HepG2 (cell line): ENCODE measurements at regions not wholly inside any gene's neighbourhood (a gene's known extent, or its start where the extent isn't known, plus 50 kb on each side); places are given as distances from the start of the nearest gene placed in this dataset.

Source experiments
- FOSL2 ChIP-seq: sonication (generic); formaldehyde crosslinking; IDR thresholded peaks from 2 replicates; pipeline ENCODE4 v1.4.0; 2020; ENCODE audit warnings: missing genetic modification reagents
- GABPA ChIP-seq, 2 experiments: IDR thresholded peaks; 2 replicates each; pipeline ENCODE4 v1.6.1; 2011 to 2016; ENCODE audit warnings: low read depth in 2 of 2, low read length in 1 of 2, missing biosample characterization in 1 of 2, missing genetic modification characterization in 1 of 2
- GPN1 ChIP-seq: sonication (generic); formaldehyde crosslinking; IDR thresholded peaks from 2 replicates; pipeline ENCODE4 v1.5.1; 2020; ENCODE audit warnings: missing genetic modification reagents, borderline replicate concordance
- HOXA3 ChIP-seq: sonication (generic); formaldehyde crosslinking; IDR thresholded peaks from 2 replicates; pipeline ENCODE4 v1.5.0; 2020; ENCODE audit warnings: missing genetic modification reagents
- KDM4B ChIP-seq: sonication (generic); formaldehyde crosslinking; IDR thresholded peaks from 2 replicates; pipeline ENCODE4 v1.4.0; 2020; ENCODE audit warnings: missing genetic modification reagents
- NBN ChIP-seq: fragments of 450-650 bp; conservative IDR thresholded peaks from 2 replicates; pipeline ENCODE4 v1.6.1; 2017
- PAX8 ChIP-seq: sonication (generic); formaldehyde crosslinking; IDR thresholded peaks from 2 replicates; pipeline ENCODE4 v1.8.0; 2022; ENCODE audit warnings: mild to moderate bottlenecking, missing genetic modification reagents, borderline replicate concordance
- RCOR2 ChIP-seq: IDR thresholded peaks from 2 replicates; pipeline ENCODE4 v1.6.1; 2016; ENCODE audit warnings: missing biosample characterization, missing genetic modification reagents
- SETDB1 ChIP-seq: sonication (generic); formaldehyde crosslinking; IDR thresholded peaks from 2 replicates; pipeline ENCODE4 v1.5.1; 2020; ENCODE audit warnings: missing genetic modification reagents, mild to moderate bottlenecking, borderline replicate concordance
- TCF7L2 ChIP-seq: IDR thresholded peaks from 2 replicates; pipeline ENCODE4 v1.6.1; 2011; ENCODE audit warnings: mild to moderate bottlenecking, low read depth, low read length, moderate library complexity
- TMF1 ChIP-seq: sonication (generic); formaldehyde crosslinking; IDR thresholded peaks from 2 replicates; pipeline ENCODE4 v1.8.1; 2022; ENCODE audit warnings: low read depth, missing genetic modification reagents
- ZNF235 ChIP-seq: sonication (generic); formaldehyde crosslinking; IDR thresholded peaks from 2 replicates; pipeline ENCODE4 v1.8.1; 2023; ENCODE audit warnings: mild to moderate bottlenecking, missing genetic modification reagents, borderline replicate concordance
- ZNF33B ChIP-seq: sonication (generic); formaldehyde crosslinking; IDR thresholded peaks from 2 replicates; pipeline ENCODE4 v1.5.1; 2020; ENCODE audit warnings: mild to moderate bottlenecking, missing genetic modification reagents
- ZNF747 ChIP-seq: sonication (generic); formaldehyde crosslinking; IDR thresholded peaks from 2 replicates; pipeline ENCODE4 v1.8.1; 2023; ENCODE audit warnings: missing genetic modification reagents, mild to moderate bottlenecking, borderline replicate concordance
- TF ChIP-seq, protein P1 (sequence below): IDR thresholded peaks from 2 replicates; pipeline ENCODE4 v1.4.0; 2020; ENCODE audit warnings: mild to moderate bottlenecking, missing genetic modification reagents
- TF ChIP-seq, protein P2 (sequence below): IDR thresholded peaks from 2 replicates; pipeline ENCODE4 v1.6.1; 2016; ENCODE audit warnings: low read depth
- TF ChIP-seq, protein P3 (sequence below): sonication (generic); formaldehyde crosslinking; IDR thresholded peaks from 2 replicates; pipeline ENCODE4 v1.5.0; 2020; ENCODE audit warnings: missing genetic modification reagents
- TF ChIP-seq, protein P4 (sequence below): fragments of 450-650 bp; IDR thresholded peaks from 2 replicates; pipeline ENCODE4 v1.6.1; 2017
- TF ChIP-seq, protein P5 (sequence below): sonication (generic); formaldehyde crosslinking; IDR thresholded peaks from 2 replicates; pipeline ENCODE4 v1.9.0; 2021; ENCODE audit warnings: missing genetic modification reagents, borderline replicate concordance
- TF ChIP-seq, protein P6 (sequence below): sonication (generic); formaldehyde crosslinking; IDR thresholded peaks from 2 replicates; pipeline ENCODE4 v1.4.0; 2020; ENCODE audit warnings: mild to moderate bottlenecking, missing genetic modification reagents

DNA sequence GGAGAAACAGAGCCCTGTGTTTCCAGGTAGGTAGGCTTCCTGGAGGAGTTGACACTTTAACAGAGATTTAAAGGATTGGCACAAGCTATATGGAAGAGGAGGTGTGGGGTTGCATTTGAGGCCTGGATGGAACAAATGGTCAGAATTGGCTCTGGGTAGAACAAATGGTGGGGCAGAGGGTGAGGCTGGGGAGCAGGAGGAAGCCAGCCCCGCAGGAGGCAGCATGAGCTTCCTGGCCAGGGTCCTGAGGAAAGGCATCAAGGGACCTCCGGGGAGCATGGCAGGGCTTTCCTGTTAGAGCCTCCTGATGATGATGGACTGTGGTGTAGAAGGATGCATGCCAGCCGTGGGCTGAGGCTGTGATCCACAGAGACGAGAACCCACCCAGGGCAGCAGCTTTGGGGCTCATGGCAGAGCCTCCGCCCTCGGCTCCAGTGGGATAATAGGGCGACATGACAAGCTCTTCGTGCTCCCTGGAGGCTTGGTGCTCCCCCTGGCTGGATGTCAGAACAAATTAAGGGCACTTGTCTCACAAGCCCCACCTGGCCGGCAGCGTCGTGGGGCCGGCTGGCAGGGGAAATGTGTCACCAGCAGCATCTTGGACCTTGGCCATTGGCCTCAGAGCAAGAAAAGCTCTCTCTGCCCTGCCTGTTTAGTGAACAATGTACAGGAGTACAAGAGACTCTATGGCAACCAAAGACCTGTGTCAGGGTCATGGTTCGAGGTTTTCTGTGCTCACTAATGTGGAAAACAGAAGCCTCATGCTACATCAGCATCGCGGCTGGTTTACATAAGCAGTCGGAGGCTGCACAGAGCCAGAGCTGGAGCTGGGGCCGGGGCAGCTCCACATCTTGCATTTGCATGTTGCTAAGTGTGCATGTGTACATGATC is 153.5 kb downstream of the MYCN start (continued):
- TF ChIP-seq, protein P1, sequence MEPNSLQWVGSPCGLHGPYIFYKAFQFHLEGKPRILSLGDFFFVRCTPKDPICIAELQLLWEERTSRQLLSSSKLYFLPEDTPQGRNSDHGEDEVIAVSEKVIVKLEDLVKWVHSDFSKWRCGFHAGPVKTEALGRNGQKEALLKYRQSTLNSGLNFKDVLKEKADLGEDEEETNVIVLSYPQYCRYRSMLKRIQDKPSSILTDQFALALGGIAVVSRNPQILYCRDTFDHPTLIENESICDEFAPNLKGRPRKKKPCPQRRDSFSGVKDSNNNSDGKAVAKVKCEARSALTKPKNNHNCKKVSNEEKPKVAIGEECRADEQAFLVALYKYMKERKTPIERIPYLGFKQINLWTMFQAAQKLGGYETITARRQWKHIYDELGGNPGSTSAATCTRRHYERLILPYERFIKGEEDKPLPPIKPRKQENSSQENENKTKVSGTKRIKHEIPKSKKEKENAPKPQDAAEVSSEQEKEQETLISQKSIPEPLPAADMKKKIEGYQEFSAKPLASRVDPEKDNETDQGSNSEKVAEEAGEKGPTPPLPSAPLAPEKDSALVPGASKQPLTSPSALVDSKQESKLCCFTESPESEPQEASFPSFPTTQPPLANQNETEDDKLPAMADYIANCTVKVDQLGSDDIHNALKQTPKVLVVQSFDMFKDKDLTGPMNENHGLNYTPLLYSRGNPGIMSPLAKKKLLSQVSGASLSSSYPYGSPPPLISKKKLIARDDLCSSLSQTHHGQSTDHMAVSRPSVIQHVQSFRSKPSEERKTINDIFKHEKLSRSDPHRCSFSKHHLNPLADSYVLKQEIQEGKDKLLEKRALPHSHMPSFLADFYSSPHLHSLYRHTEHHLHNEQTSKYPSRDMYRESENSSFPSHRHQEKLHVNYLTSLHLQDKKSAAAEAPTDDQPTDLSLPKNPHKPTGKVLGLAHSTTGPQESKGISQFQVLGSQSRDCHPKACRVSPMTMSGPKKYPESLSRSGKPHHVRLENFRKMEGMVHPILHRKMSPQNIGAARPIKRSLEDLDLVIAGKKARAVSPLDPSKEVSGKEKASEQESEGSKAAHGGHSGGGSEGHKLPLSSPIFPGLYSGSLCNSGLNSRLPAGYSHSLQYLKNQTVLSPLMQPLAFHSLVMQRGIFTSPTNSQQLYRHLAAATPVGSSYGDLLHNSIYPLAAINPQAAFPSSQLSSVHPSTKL (CRISPR knock-in tag): 0 out of 2 replicates have a peak, but pooled peaks have one; percentile 33
- TF ChIP-seq RCOR2 (CRISPR knock-in tag): no peak
- TF ChIP-seq NBN: no peak
- no peak for TF ChIP-seq GPN1 (CRISPR knock-in tag)
- TF ChIP-seq ZNF747 (CRISPR knock-in tag): no peak
- TF ChIP-seq, protein P2, sequence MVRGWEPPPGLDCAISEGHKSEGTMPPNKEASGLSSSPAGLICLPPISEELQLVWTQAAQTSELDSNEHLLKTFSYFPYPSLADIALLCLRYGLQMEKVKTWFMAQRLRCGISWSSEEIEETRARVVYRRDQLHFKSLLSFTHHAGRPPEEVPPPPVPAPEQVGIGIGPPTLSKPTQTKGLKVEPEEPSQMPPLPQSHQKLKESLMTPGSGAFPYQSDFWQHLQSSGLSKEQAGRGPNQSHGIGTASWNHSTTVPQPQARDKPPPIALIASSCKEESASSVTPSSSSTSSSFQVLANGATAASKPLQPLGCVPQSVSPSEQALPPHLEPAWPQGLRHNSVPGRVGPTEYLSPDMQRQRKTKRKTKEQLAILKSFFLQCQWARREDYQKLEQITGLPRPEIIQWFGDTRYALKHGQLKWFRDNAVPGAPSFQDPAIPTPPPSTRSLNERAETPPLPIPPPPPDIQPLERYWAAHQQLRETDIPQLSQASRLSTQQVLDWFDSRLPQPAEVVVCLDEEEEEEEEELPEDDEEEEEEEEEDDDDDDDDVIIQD (CRISPR knock-in tag): no peak
- no peak for TF ChIP-seq KDM4B (CRISPR knock-in tag)
- TF ChIP-seq PAX8 (CRISPR knock-in tag): no peak
- TF ChIP-seq, protein P3, sequence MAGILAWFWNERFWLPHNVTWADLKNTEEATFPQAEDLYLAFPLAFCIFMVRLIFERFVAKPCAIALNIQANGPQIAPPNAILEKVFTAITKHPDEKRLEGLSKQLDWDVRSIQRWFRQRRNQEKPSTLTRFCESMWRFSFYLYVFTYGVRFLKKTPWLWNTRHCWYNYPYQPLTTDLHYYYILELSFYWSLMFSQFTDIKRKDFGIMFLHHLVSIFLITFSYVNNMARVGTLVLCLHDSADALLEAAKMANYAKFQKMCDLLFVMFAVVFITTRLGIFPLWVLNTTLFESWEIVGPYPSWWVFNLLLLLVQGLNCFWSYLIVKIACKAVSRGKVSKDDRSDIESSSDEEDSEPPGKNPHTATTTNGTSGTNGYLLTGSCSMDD (CRISPR knock-in tag): no peak
- TF ChIP-seq, protein P4, sequence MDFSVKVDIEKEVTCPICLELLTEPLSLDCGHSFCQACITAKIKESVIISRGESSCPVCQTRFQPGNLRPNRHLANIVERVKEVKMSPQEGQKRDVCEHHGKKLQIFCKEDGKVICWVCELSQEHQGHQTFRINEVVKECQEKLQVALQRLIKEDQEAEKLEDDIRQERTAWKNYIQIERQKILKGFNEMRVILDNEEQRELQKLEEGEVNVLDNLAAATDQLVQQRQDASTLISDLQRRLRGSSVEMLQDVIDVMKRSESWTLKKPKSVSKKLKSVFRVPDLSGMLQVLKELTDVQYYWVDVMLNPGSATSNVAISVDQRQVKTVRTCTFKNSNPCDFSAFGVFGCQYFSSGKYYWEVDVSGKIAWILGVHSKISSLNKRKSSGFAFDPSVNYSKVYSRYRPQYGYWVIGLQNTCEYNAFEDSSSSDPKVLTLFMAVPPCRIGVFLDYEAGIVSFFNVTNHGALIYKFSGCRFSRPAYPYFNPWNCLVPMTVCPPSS: no peak
- no peak for TF ChIP-seq ZNF33B (CRISPR knock-in tag)
- TF ChIP-seq SETDB1 (CRISPR knock-in tag): no peak
- no peak for TF ChIP-seq TCF7L2
- TF ChIP-seq FOSL2: 0 out of 2 replicates have a peak, but pooled peaks have one; percentile 24
- TF ChIP-seq, protein P5, sequence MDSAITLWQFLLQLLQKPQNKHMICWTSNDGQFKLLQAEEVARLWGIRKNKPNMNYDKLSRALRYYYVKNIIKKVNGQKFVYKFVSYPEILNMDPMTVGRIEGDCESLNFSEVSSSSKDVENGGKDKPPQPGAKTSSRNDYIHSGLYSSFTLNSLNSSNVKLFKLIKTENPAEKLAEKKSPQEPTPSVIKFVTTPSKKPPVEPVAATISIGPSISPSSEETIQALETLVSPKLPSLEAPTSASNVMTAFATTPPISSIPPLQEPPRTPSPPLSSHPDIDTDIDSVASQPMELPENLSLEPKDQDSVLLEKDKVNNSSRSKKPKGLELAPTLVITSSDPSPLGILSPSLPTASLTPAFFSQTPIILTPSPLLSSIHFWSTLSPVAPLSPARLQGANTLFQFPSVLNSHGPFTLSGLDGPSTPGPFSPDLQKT: no peak
- TF ChIP-seq, protein P6, sequence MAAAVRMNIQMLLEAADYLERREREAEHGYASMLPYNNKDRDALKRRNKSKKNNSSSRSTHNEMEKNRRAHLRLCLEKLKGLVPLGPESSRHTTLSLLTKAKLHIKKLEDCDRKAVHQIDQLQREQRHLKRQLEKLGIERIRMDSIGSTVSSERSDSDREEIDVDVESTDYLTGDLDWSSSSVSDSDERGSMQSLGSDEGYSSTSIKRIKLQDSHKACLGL (CRISPR knock-in tag): no peak
- no peak for TF ChIP-seq GABPA (IDR thresholded peaks at IDR 0.05; ENCODE audit: low read depth, low read length)
- TF ChIP-seq GABPA (CRISPR knock-in tag; IDR thresholded peaks at IDR 0.05; ENCODE audit: low read depth): no peak
- TF ChIP-seq ZNF235: no peak
- TF ChIP-seq HOXA3 (CRISPR knock-in tag): no peak
- no peak for TF ChIP-seq TMF1 (CRISPR knock-in tag)
